ENCODE measurements at regions not wholly inside any gene's neighbourhood (a gene's known extent, or its start where the extent isn't known, plus 50 kb on each side); places are given as distances from the start of the nearest gene placed in this dataset.

DNA sequence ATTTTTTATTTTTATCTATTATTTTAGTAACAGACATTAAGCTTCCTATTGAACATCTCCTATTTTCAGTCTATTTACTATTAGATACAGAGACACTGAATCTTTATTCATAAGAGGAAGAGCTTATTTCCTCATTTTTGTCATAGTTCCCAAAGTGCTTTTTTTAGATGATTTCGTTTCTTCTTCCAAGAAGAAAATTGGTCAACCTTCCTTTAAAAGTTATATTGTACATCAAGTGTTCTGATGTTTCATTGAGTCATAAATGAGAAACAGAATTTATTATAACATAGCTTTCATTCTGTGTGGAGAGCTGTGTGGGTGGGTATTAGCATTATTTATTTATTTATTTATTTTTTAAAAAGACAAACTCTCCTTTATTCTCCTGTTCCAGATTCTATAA, 50.6 kb upstream of the BACH1 start:
- H3K36me3 Mint-ChIP-seq (ENCODE audit: insufficient read depth, unreplicated experiment): no peaks in the 10 kb centered on the region
- peaks cover 6% of the 10 kb centered on the region for H3K9me3 Mint-ChIP-seq (ENCODE audit: unreplicated experiment)
- no peak for DNase-seq (ENCODE audit: unreplicated experiment)
- no peak for TF ChIP-seq CTCF (IDR thresholded peaks at IDR 0.05; ENCODE audit: unreplicated experiment)
- H3K4me3 Mint-ChIP-seq (ENCODE audit: unreplicated experiment): no peak overlapping the region
- no peaks in the 10 kb centered on the region for H3K27me3 Mint-ChIP-seq (ENCODE audit: insufficient read depth, unreplicated experiment)
- POLR2A ChIA-PET: interaction anchor here (0.8 to 5.0 kb wide), 6 partner anchors 8 to 93 kb away, joined by 3 to 37 read pairs (median 3); no protein-coding TSS in a partner anchor
- intact Hi-C loops (cut with micrococcal nuclease): no loop called here
- no TSS peak for BruUV-seq (replicated peaks)
- no peaks in the 10 kb centered on the region for H3K4me1 Mint-ChIP-seq (ENCODE audit: insufficient read depth, unreplicated experiment)
- no peak overlapping the region for H3K27ac Mint-ChIP-seq (ENCODE audit: low read depth, unreplicated experiment)
- CTCF ChIA-PET: interaction anchor here (0.7 to 1.4 kb wide), 3 partner anchors 8 to 83 kb away, joined by 3 to 4 read pairs (median 3); no protein-coding TSS in a partner anchor

All from MCF 10A (cell line).